SHP77 (cell line): ENCODE measurements at regions not wholly inside any gene's neighbourhood (a gene's known extent, or its start where the extent isn't known, plus 50 kb on each side); places are given as distances from the start of the nearest gene placed in this dataset.

Experiments
- DNase-seq, 2 experiments: peaks; one replicate each; lab custom pipeline; 2025; lab: John Stamatoyannopoulos, UW

GRCh38 chr3:170780955-170781354, 89.0 kb downstream of the RPL22L1 start:
- no peak for DNase-seq

GRCh38 chr3:170780471-170780870, 89.5 kb downstream of the RPL22L1 start:
- no peak for DNase-seq

GRCh38 chr3:170778240-170779217, 91.5 kb downstream of the RPL22L1 start:
- no peak for DNase-seq

GRCh38 chr3:170777564-170777926, 92.5 kb downstream of the RPL22L1 start:
- no peak for DNase-seq

GRCh38 chr3:170776887-170777563, 93.0 kb downstream of the RPL22L1 start:
- DNase-seq, result no peak

- no peak for DNase-seq
Observed at GRCh38 chr3:170773682-170774425, 96.1 kb downstream of the RPL22L1 start.

GRCh38 chr3:170772175-170772574, 97.8 kb downstream of the RPL22L1 start:
- no peak for DNase-seq

GRCh38 chr3:170768334-170768801, 101.6 kb downstream of the RPL22L1 start:
- DNase-seq, result no peak

- no peak for DNase-seq
Observed at GRCh38 chr3:170767576-170767941, 102.4 kb downstream of the RPL22L1 start.

GRCh38 chr3:170766823-170767575, 103.0 kb downstream of the RPL22L1 start:
- DNase-seq, result no peak

GRCh38 chr3:170766253-170766652, 103.7 kb downstream of the RPL22L1 start:
- no peak for DNase-seq

- no peak for DNase-seq
Observed at GRCh38 chr3:170765419-170766078, 104.4 kb downstream of the RPL22L1 start.

- DNase-seq, result no peak
Observed at GRCh38 chr3:170764017-170764416, 106.0 kb downstream of the RPL22L1 start.

- DNase-seq, result no peak
Observed at GRCh38 chr3:170762064-170762463, 107.9 kb downstream of the RPL22L1 start.

- DNase-seq, result no peak
Observed at GRCh38 chr3:170761103-170761502, 108.9 kb downstream of the RPL22L1 start.

- DNase-seq, result no peak
Observed at GRCh38 chr3:170760174-170760526, 109.8 kb downstream of the RPL22L1 start.

- no peak for DNase-seq
Observed at GRCh38 chr3:170759511-170760173, 110.4 kb downstream of the RPL22L1 start.

- DNase-seq, result no peak
Observed at GRCh38 chr3:170757038-170757437, 113.0 kb downstream of the RPL22L1 start.

- DNase-seq, result no peak
Observed at GRCh38 chr3:170754311-170754693, 115.7 kb downstream of the RPL22L1 start.

GRCh38 chr3:170753421-170754310, 116.3 kb downstream of the RPL22L1 start:
- DNase-seq, result no peak
